B cell (primary cell): ENCODE measurements at regions not wholly inside any gene's neighbourhood (a gene's known extent, or its start where the extent isn't known, plus 50 kb on each side); places are given as distances from the start of the nearest gene placed in this dataset.

Experiments used
- ATAC-seq: fragments of 200-7000 bp; cut with Tn5 transposase; one replicate; pipeline ENCODE4 v1.10.0; 2021; ENCODE audit warnings: low read depth, mild to moderate bottlenecking, moderate number of reproducible peaks, moderate library complexity
- CTCF ChIA-PET: fragments of 350-600 bp; sonication (Branson Sonifier 250); formaldehyde crosslinking; loops from one replicate; lab custom pipeline; 2021; ENCODE audit warnings: antibody characterized with exemption, inconsistent platforms; lab: Charles Lee
- POLR2A ChIA-PET: fragments of 350-600 bp; sonication (Branson Sonifier 250); formaldehyde crosslinking; loops from one replicate; lab custom pipeline; 2021; ENCODE audit warnings: antibody characterized with exemption; lab: Charles Lee
- DNase-seq: peaks from one replicate; pipeline ENCODE4 v3.0.0; 2013
- H2AFZ ChIP-seq: 2 replicates; pipeline ENCODE4 v1.6.1; 2012; ENCODE audit warnings: mild to moderate bottlenecking, low read depth, low read length; ENCODE audit not compliant: insufficient read depth, poor library complexity, severe bottlenecking
- H3K27ac ChIP-seq, 2 donors: 1 replicate in 1 of 2; 2 replicates in 1 of 2; pipeline ENCODE4 v1.5.1; 2012 to 2013; ENCODE audit warnings: low read length in 2 of 2, mild to moderate bottlenecking in 2 of 2, moderate library complexity in 1 of 2
- H3K27me3 ChIP-seq, 4 experiments: fragments of 200-600 bp in 1 of 4; sonication (generic) in 1 of 4; replicated peaks in 1 of 4; 1 replicate in 2 of 4; 2 replicates in 2 of 4; pipeline versions ENCODE4 v1.6.1 to v1.7.0; 2013 to 2016; ENCODE audit warnings: low read length in 3 of 4, mild to moderate bottlenecking in 2 of 4, mixed read lengths in 1 of 4, moderate library complexity in 1 of 4; ENCODE audit not compliant: insufficient read depth in 4 of 4, control insufficient read depth in 3 of 4; ENCODE audit errors: control extremely low read depth in 1 of 4
- H3K36me3 ChIP-seq, 2 experiments: replicated peaks in 1 of 2; 1 replicate in 1 of 2; 2 replicates in 1 of 2; pipeline versions ENCODE4 v1.6.1 to v1.7.1; 2013; ENCODE audit warnings: low read length in 1 of 2; ENCODE audit not compliant: insufficient read depth in 2 of 2, control insufficient read depth in 1 of 2; ENCODE audit errors: control extremely low read depth in 1 of 2, extremely low read depth in 1 of 2
- H3K4me1 ChIP-seq, 2 donors: fragments of 200-600 bp in 1 of 2; sonication (generic) in 1 of 2; 1 replicate in 1 of 2; 2 replicates in 1 of 2; pipeline versions ENCODE4 v1.5.1 to v1.6.1; 2013 to 2017; ENCODE audit warnings: low read length in 2 of 2; ENCODE audit not compliant: control insufficient read depth in 2 of 2, insufficient read depth in 2 of 2
- H3K4me2 ChIP-seq: replicated peaks from 2 replicates; pipeline ENCODE3; 2012; ENCODE audit warnings: mild to moderate bottlenecking, low read depth, low read length; ENCODE audit not compliant: poor library complexity, severe bottlenecking
- H3K4me3 ChIP-seq, 5 experiments: fragments of 200-600 bp in 1 of 5; sonication (generic) in 1 of 5; 1 replicate in 3 of 5; 2 replicates in 2 of 5; pipeline versions ENCODE4 v1.5.1 to v1.7.0; 2011 to 2016; ENCODE audit warnings: low read length in 4 of 5, mild to moderate bottlenecking in 4 of 5, low read depth in 2 of 5, control low read depth in 1 of 5, moderate library complexity in 1 of 5; ENCODE audit not compliant: insufficient read depth in 1 of 5; ENCODE audit errors: control extremely low read depth in 1 of 5, extremely low read depth in 1 of 5
- H3K79me2 ChIP-seq: fragments of 200-600 bp; sonication (generic); one replicate; pipeline ENCODE4 v1.6.0; 2016; ENCODE audit warnings: low read length; ENCODE audit not compliant: control insufficient read depth, insufficient read depth
- H3K9ac ChIP-seq: fragments of 200-600 bp; sonication (generic); 2 replicates; pipeline ENCODE4 v1.6.1; 2017; ENCODE audit warnings: mild to moderate bottlenecking, low read length, moderate library complexity
- H3K9me3 ChIP-seq, 3 donors: one replicate each; pipeline versions ENCODE4 v1.6.1 to v1.7.1; 2013; ENCODE audit warnings: low read length in 2 of 3; ENCODE audit not compliant: control insufficient read depth in 2 of 3, insufficient read depth in 1 of 3; ENCODE audit errors: control extremely low read depth in 1 of 3
- H4K20me1 ChIP-seq: 2 replicates; pipeline ENCODE4 v1.6.0; 2012; ENCODE audit warnings: mild to moderate bottlenecking, low read length; ENCODE audit not compliant: insufficient read depth, control insufficient read depth, poor library complexity, severe bottlenecking
- H3K27ac Mint-ChIP-seq: one replicate; pipeline ENCODE4 v1.8.0; 2021; ENCODE audit warnings: mixed read lengths
- H3K27me3 Mint-ChIP-seq: one replicate; pipeline ENCODE4 v1.8.0; 2021; ENCODE audit warnings: mixed read lengths
- H3K4me1 Mint-ChIP-seq: one replicate; pipeline ENCODE4 v1.8.0; 2021; ENCODE audit warnings: mixed read lengths
- H3K4me3 Mint-ChIP-seq: one replicate; pipeline ENCODE4 v1.8.0; 2021; ENCODE audit warnings: mixed read lengths
- H3K9me3 Mint-ChIP-seq: one replicate; pipeline ENCODE4 v1.8.0; 2022; ENCODE audit warnings: mixed read lengths; ENCODE audit not compliant: insufficient read depth
- EZH2 ChIP-seq: IDR thresholded peaks from 2 replicates; pipeline ENCODE4 v1.6.1; 2012; ENCODE audit warnings: borderline replicate concordance, low read depth, mild to moderate bottlenecking, moderate library complexity, low read length; ENCODE audit not compliant: insufficient read depth, poor library complexity, severe bottlenecking
- WGBS: methylation state at CpG from one replicate; pipeline ENCODE4 v1.1.5; 2013; ENCODE audit warnings: missing lambda C conversion rate; ENCODE audit not compliant: insufficient coverage; 5-methylcytosine and 5-hydroxymethylcytosine counted together
- intact Hi-C: fragments of 100-400 bp; cut with micrococcal nuclease; formaldehyde crosslinking; loops from one replicate; pipeline ENCODE4 v1.10.0; 2022
- TF ChIP-seq, protein P1 (sequence below): fragments of 200-600 bp; IDR thresholded peaks from one replicate; pipeline ENCODE4 v1.8.0; 2022; ENCODE audit warnings: antibody characterized with exemption, mild to moderate bottlenecking

- POLR2A ChIA-PET: no interaction called here
- no peak for TF ChIP-seq EZH2
- TF ChIP-seq, protein P1, sequence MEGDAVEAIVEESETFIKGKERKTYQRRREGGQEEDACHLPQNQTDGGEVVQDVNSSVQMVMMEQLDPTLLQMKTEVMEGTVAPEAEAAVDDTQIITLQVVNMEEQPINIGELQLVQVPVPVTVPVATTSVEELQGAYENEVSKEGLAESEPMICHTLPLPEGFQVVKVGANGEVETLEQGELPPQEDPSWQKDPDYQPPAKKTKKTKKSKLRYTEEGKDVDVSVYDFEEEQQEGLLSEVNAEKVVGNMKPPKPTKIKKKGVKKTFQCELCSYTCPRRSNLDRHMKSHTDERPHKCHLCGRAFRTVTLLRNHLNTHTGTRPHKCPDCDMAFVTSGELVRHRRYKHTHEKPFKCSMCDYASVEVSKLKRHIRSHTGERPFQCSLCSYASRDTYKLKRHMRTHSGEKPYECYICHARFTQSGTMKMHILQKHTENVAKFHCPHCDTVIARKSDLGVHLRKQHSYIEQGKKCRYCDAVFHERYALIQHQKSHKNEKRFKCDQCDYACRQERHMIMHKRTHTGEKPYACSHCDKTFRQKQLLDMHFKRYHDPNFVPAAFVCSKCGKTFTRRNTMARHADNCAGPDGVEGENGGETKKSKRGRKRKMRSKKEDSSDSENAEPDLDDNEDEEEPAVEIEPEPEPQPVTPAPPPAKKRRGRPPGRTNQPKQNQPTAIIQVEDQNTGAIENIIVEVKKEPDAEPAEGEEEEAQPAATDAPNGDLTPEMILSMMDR: no peak
- Histone ChIP-seq H3K27ac (no peak overlapping the region), H3K4me1 (no peaks in the 10 kb centered on the region), H3K27me3 (no peaks in the 10 kb centered on the region), H3K79me2 (no peaks in the 10 kb centered on the region), H3K9ac (no peak overlapping the region), H3K4me3 (no peak overlapping the region), H2AFZ (no peak overlapping the region), H3K4me2 (no peak overlapping the region), H3K36me3 (no peaks in the 10 kb centered on the region), H4K20me1 (no peaks in the 10 kb centered on the region), H3K9me3 (no peaks in the 10 kb centered on the region)
- H3K4me3 Mint-ChIP-seq: no peak overlapping the region
- WGBS: no CpG with 5 or more reads among the region's 3 CpGs
- intact Hi-C loops: no loop called here
- no peak overlapping the region for H3K27ac Mint-ChIP-seq
- CTCF ChIA-PET: no interaction called here
- no peaks in the 10 kb centered on the region for H3K9me3 Mint-ChIP-seq
- H3K27me3 Mint-ChIP-seq: no peaks in the 10 kb centered on the region
- H3K4me1 Mint-ChIP-seq: no peaks in the 10 kb centered on the region
- no peak for DNase-seq
- ATAC-seq: no peak
These were observed 89.0 kb downstream of the C3orf85 start for GRCh38 chr3:109225516-109225915.

DNA sequence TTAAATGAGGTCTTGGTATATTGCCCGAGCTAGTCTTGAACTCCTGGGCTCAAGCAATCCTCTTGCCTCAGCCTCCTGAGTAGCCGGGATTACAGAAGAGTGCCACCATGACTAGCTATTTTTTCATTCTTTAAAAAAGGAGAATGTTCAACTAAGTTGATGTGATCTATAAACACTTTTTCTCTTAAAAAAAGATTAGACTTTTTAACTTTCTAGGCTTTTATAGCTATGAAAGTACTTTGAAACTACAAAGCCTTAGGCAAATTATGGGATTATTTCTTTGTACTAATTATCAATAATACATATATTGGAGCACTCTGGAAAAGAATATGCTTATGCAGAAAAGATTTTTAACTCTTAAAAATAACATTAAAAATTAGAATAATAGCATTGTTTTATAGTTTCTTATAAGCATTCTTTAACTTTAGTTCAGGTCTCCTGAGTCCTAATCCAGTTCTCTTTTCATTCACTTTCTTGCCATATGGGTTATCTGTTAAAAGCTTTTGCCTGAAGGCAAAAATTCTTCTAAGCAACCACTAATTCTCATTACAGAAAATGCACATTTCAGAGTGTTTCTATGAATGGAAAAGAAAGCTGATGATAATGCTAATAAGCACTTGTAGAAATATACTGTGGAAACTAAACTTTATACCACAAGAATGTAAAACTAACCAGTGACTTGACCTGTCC, 87.8 kb downstream of the DPPA2 start:
- CTCF ChIA-PET: no interaction called here

More for the DNA sequence above, 87.8 kb downstream of the DPPA2 start:
- H3K79me2 ChIP-seq: no peaks in the 10 kb centered on the region
- H3K4me1 ChIP-seq: no peaks in the 10 kb centered on the region
- no peak for DNase-seq
- H3K4me3 ChIP-seq: no peak overlapping the region
- H3K4me1 Mint-ChIP-seq: no peaks in the 10 kb centered on the region
- no peaks in the 10 kb centered on the region for H3K27me3 ChIP-seq
- no CpG with 5 or more reads among the region's 2 CpGs for WGBS
- no peaks in the 10 kb centered on the region for H3K9me3 ChIP-seq
- POLR2A ChIA-PET: no interaction called here
- no peaks in the 10 kb centered on the region for H3K36me3 ChIP-seq
- H3K4me3 Mint-ChIP-seq: no peak overlapping the region
- H3K9me3 Mint-ChIP-seq: no peaks in the 10 kb centered on the region
- H4K20me1 ChIP-seq: no peaks in the 10 kb centered on the region
- H3K27me3 Mint-ChIP-seq: no peaks in the 10 kb centered on the region
- no peak overlapping the region for H3K9ac ChIP-seq
- no peak for TF ChIP-seq EZH2
- TF ChIP-seq, protein P1: no peak
- no peak for ATAC-seq
- H3K27ac ChIP-seq: no peak overlapping the region
- no peak overlapping the region for H3K4me2 ChIP-seq
- no peak overlapping the region for H2AFZ ChIP-seq
- H3K27ac Mint-ChIP-seq: no peak overlapping the region
- intact Hi-C loops: no loop called here
